ENCODE measurements at regions not wholly inside any gene's neighbourhood (a gene's known extent, or its start where the extent isn't known, plus 50 kb on each side); places are given as distances from the start of the nearest gene placed in this dataset.

DNA sequence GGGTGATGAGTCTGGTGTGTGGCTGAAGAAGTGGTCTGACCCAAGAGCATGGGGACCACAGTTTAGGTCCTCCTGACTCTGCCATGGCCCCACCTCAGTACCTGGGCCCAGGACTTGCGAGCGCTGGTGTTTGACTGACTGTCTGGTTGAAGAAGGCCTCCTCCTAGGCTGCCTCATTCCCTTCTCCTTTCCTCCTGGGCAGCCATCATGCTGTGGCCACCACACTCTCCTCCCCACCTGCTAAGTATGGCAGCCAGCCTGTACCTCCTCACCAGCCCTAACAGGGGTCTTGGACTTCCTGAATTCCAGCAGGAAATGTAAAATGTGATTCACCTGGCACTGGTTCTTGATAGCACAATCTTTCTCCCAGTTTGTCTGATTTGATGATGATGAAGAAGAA lies 156.8 kb upstream of the GPR26 start:
- DNase-seq, result no peak
- Histone ChIP-seq H3K4me1 (no peaks in the 10 kb centered on the region), H3K9me3 (no peaks in the 10 kb centered on the region), H3K36me3 (no peaks in the 10 kb centered on the region), H3K27ac (no peak overlapping the region), H3K27me3 (peaks cover 0 to 15% (median 0%) of the 10 kb centered on the region in 9 donors), H3K4me3 (no peak overlapping the region)
- TF ChIP-seq POLR2A (IDR thresholded peaks at IDR 0.05), result no peak
- ATAC-seq, result no peak
- WGBS, 4 donors, result 91 to 100% (median 93%) methylated on average over 2 of the region's 2 CpGs
- intact Hi-C loops (cut with DNase I), result no loop called here

DNA sequence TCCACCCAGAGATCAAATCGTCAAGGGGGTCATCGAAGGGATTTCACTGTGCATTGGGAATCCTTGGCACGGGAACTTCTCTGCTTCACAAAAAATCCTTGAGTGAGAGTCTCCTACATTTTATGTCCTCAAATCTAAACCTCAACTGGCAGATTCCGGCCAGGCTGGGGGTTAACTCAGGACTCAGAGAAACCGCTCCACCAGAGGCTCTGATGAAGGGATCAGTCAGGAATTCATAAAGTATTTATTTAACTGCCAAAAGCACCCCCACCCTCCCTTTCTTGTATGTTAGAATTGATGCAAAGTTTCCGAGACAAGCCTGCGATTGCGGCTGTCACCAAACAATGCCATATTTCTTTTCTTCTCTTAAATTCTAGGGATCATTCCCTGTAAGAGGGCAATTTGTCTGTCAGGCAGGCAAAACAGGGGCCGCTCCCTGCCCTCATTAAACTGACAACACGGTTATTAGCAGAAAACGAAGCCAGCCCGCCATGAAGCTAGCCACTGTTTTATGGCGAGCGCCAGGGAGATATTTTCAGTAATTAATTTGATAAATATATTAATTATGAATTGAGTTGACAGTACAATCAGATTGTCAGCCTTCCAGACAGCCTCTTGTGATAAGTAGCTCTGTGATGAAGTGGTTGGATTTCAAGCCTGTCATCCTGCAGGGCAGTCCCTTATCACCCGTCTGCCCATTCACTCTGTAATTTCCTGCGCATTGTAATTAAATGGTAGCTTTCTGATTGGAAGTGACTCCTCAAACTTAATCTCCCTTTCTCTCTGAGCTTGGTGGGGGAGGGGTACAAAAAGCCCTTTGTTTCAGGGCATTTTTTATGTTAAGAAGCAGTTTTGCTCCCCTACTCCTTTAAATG lies 153.0 kb upstream of the GPR26 start:
- Histone ChIP-seq H3K4me3 (no peak overlapping the region), H3K4me1 (no peaks in the 10 kb centered on the region), H3K9me3 (no peaks in the 10 kb centered on the region), H3K27me3 (peaks cover 0 to 26% (median 0%) of the 10 kb centered on the region in 9 donors), H3K36me3 (no peaks in the 10 kb centered on the region), H3K27ac (no peak overlapping the region)
- no peak for DNase-seq
- 49 to 59% (median 52%) methylated on average over 16 of the region's 16 CpGs for WGBS, 4 donors
- ATAC-seq, result no peak
- intact Hi-C loops (cut with DNase I), result no loop called here
- TF ChIP-seq CTCF (IDR thresholded peaks at IDR 0.05) (no peak), POLR2A (IDR thresholded peaks at IDR 0.05) (no peak)

DNA sequence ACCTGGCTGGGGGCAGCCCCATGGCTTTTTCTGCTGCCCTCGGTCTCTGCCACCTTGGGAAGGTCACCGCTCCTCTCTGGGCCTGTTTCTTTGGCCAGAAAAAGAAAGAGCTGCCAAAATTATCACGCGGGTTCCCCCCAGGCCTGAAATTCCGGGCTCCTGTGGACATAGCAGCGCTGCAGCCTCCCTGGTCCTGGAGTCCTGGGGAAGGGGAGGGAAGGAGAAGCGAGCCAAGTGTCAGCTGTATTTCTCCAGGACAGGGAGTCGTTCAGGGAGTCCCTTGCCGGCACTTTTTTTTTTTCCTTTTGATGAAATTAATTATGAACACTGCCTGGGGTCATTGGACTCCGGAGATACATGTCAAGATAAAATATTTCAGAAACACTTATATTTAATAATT lies 152.3 kb upstream of the GPR26 start:
- intact Hi-C loops (cut with DNase I), result no loop called here
- Histone ChIP-seq H3K4me1 (no peaks in the 10 kb centered on the region), H3K27ac (no peak overlapping the region), H3K27me3 (peaks cover 0 to 26% (median 0%) of the 10 kb centered on the region in 9 donors), H3K36me3 (no peaks in the 10 kb centered on the region), H3K9me3 (no peaks in the 10 kb centered on the region), H3K4me3 (no peak overlapping the region)
- WGBS, 4 donors, result 34 to 49% (median 37%) methylated on average over 9 to 10 of the region's 10 CpGs
- TF ChIP-seq CTCF (IDR thresholded peaks at IDR 0.05) (no peak), POLR2A (IDR thresholded peaks at IDR 0.05) (no peak)
- ATAC-seq (no peak), DNase-seq (no peak)

DNA sequence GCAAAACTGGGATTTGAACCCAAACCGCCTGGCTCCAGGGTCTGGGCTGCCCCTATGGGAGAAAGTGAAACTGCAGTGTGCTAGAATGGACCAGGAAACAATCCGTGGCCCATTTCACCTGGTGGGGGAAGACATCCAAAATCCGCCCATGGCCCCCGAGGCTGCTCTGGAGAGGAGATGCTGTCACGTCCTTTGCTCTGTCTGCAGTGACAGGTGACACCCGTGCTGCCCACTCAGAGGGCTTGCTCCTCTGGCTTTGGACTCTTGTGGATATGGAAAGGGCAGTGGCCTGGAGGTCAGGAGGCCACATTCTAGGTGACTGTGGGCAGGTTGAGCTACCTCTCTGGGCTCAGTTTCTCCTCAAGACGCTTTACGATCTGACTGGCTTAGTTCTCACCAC lies 151.2 kb upstream of the GPR26 start:
- Histone ChIP-seq H3K4me3 (no peak overlapping the region), H3K9me3 (no peaks in the 10 kb centered on the region), H3K27ac (no peak overlapping the region), H3K27me3 (peaks cover 0 to 26% (median 0%) of the 10 kb centered on the region in 9 donors), H3K36me3 (no peaks in the 10 kb centered on the region), H3K4me1 (no peaks in the 10 kb centered on the region)
- intact Hi-C loops (cut with DNase I), result no loop called here
- TF ChIP-seq POLR2A (IDR thresholded peaks at IDR 0.05) (no peak), CTCF (IDR thresholded peaks at IDR 0.05) (no peak)
- DNase-seq (no peak), ATAC-seq (no peak)
- 83 to 90% (median 87%) methylated on average over 8 of the region's 8 CpGs for WGBS, 4 donors
